IPS-15b (cell line): ENCODE measurements at regions not wholly inside any gene's neighbourhood (a gene's known extent, or its start where the extent isn't known, plus 50 kb on each side); places are given as distances from the start of the nearest gene placed in this dataset.
"Not testable (repeated sequence)": the region's sequence is repeated elsewhere in the genome, so short reads cannot be mapped to it uniquely, and the experiment has no call there.

Experiments used
- H3K27me3 ChIP-seq: one replicate; pipeline ENCODE4 v1.6.1; 2013; ENCODE audit warnings: low read length; ENCODE audit not compliant: control insufficient read depth, insufficient read depth
- H3K36me3 ChIP-seq: one replicate; pipeline ENCODE4 v1.6.1; 2013; ENCODE audit warnings: low read length; ENCODE audit not compliant: control insufficient read depth, insufficient read depth
- H3K4me1 ChIP-seq: one replicate; pipeline ENCODE4 v1.6.1; 2013; ENCODE audit warnings: mild to moderate bottlenecking, low read length; ENCODE audit not compliant: control insufficient read depth, insufficient read depth
- H3K4me3 ChIP-seq: one replicate; pipeline ENCODE4 v1.5.1; 2013; ENCODE audit warnings: low read depth, low read length
- H3K9ac ChIP-seq: one replicate; pipeline ENCODE4 v1.6.1; 2013; ENCODE audit warnings: low read depth, mild to moderate bottlenecking, low read length
- H3K9me3 ChIP-seq: one replicate; pipeline ENCODE4 v1.6.1; 2013; ENCODE audit warnings: mild to moderate bottlenecking, low read length; ENCODE audit not compliant: control insufficient read depth, insufficient read depth

DNA sequence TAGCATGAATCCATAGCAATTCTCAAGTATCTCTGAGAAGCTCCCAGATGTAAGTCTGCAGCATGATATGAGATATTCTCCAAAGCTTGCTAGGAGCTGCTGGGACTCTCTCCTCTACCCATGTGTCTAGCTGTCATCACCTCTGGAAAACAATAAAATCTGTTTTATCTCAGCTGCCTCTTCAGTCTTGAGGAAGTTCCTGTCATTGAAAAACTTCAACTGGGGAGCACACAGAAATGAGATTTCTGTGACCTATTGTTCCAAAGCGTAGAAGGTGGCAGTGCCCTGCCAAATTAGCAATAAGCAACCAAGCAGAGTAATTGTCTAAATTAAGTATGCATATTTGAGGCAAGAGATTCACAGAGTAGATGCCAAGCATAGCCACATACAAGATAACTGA, 1380.6 kb upstream of the RAG2 start:
- no peaks in the 10 kb centered on the region for H3K36me3 ChIP-seq
- no peaks in the 10 kb centered on the region for H3K9me3 ChIP-seq
- H3K27me3 ChIP-seq = no peaks in the 10 kb centered on the region
- no peak overlapping the region for H3K9ac ChIP-seq
- no peak overlapping the region for H3K4me3 ChIP-seq
- no peaks in the 10 kb centered on the region for H3K4me1 ChIP-seq

DNA sequence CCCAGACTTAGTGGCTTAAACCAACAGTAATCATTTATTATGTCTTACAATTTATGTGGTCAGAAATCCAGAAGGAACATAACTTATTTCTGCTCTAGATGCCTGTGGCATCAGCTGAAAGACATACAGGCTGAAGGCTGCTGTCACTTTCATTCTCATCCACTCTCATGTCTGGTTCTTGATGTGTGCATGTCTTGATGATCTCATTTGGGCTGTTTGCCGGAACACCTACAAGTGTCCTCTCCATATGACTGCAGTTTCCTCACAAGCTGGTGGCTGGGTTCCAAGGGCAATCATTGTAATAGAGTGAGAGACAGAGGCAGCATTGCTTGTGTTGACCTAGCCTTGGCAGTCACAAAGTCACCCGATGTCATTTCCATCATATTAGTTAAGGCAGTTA, 1375.9 kb upstream of the RAG2 start:
- H3K9me3 ChIP-seq = no peaks in the 10 kb centered on the region
- H3K4me1 ChIP-seq = peaks cover 2% of the 10 kb centered on the region
- H3K27me3 ChIP-seq = no peaks in the 10 kb centered on the region
- no peak overlapping the region for H3K4me3 ChIP-seq
- H3K36me3 ChIP-seq = no peaks in the 10 kb centered on the region
- H3K9ac ChIP-seq = no peak overlapping the region

DNA sequence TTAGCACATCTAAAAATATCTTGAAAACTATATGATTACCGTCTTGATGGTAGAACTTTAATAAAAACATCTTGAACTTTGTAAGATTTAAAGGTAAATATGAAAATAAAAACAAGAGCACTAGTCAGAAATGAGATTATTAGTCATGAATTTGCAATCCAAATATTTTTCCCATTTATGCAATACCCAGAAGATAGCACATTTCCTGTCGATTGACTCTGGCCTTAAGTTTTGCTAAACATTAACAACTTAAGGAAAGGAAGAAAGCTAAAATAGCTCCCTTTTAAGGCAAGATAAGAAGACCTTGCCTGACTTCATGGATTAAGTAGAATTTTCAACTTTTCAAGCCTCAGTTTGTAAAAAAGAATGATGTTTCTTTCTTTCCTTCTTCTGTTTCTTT, 1374.7 kb upstream of the RAG2 start:
- H3K9me3 ChIP-seq = no peaks in the 10 kb centered on the region
- H3K4me3 ChIP-seq = no peak overlapping the region
- no peak overlapping the region for H3K9ac ChIP-seq
- H3K4me1 ChIP-seq = peaks cover 2% of the 10 kb centered on the region
- no peaks in the 10 kb centered on the region for H3K36me3 ChIP-seq
- H3K27me3 ChIP-seq = no peaks in the 10 kb centered on the region

DNA sequence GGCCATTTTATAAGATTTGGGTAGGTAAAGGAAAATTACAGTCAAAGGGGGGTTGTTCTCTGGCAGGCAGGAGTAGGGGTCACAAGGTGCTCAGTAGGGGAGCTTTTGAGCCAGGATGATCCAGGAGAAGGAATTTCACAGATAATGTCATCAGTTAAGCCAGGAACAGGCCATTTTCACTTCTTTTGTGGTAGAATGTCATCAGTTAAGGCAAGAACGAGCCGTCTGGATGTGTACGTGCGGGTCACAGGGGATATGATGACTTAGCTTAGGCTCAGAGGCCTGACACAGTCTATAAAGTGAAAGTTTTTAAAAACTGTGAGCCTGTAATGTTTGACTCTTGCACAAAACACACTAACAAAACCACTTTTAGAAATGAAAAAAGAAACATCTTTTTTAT, 1371.3 kb upstream of the RAG2 start:
- not testable (repeated sequence) for H3K4me1 ChIP-seq, H3K9me3 ChIP-seq, H3K36me3 ChIP-seq, H3K9ac ChIP-seq, H3K4me3 ChIP-seq, H3K27me3 ChIP-seq

DNA sequence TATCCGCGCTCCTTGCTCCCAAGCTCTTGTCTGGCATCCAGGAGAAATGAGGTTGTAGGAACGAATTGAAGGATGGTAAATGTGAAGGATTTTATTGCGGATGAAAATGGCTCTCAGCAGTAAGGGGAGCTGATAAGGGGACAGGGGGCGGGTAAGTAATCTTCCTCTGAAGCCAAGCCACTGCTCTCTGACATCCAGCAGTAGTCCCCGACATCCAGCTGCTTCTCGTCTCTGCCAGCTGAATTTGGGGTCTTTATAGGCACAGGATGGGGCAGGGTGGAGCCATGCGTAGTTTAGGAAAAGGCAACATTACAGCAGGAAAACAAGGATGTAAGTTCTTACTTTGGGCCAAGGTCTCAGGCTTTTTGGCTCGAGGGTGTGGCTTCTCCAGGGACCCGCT, 1370.1 kb upstream of the RAG2 start:
- H3K4me1 ChIP-seq = peaks cover 2% of the 10 kb centered on the region

DNA sequence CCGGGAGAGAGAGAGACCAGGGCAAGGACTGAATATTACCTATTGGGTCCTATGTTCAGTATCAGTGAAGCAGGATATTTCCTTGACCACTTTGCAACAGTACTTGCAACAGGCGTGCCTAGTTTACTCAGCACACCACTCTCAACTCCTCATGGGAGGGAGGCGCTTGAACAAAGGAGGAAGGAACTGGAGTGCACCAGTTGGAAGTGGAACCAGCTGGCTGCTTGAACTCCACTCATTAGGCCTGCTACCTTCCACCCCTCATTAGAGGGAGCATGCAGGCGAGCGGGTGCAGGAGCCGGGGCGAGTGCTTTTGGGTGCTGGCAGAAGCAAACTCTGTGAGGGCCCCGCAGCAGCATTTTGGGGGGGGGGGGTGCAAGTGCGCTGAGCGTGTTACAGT, 1369.6 kb upstream of the RAG2 start:
- no peak overlapping the region for H3K4me3 ChIP-seq
- no peaks in the 10 kb centered on the region for H3K36me3 ChIP-seq
- no peaks in the 10 kb centered on the region for H3K27me3 ChIP-seq
- H3K9ac ChIP-seq = no peak overlapping the region
- H3K4me1 ChIP-seq = peaks cover 2% of the 10 kb centered on the region
- no peaks in the 10 kb centered on the region for H3K9me3 ChIP-seq

More for the DNA sequence above, 1370.1 kb upstream of the RAG2 start:
- H3K9ac ChIP-seq = no peak overlapping the region
- no peaks in the 10 kb centered on the region for H3K36me3 ChIP-seq
- H3K4me3 ChIP-seq = no peak overlapping the region
- H3K27me3 ChIP-seq = no peaks in the 10 kb centered on the region
- H3K9me3 ChIP-seq = no peaks in the 10 kb centered on the region

DNA sequence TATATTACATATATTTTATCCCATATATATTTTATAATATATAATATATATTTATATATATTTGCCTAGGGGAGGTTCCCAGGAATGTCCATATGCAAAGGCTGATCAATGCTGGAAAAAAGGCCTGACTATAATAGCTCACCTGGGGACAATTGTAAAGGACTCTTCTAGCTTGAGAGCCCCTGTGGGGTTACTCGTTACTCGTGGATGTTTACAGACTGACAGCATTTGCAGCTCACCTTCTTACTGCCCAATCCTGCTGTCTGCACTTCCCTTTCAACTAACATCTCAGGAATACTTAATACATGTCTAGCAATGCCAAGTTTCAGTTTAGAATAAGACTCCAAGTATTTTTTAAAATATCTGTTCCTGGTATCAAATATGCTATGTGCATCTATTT, 1365.4 kb upstream of the RAG2 start:
- H3K4me3 ChIP-seq = no peak overlapping the region
- H3K9ac ChIP-seq = no peak overlapping the region
- no peaks in the 10 kb centered on the region for H3K27me3 ChIP-seq
- H3K9me3 ChIP-seq = no peaks in the 10 kb centered on the region
- no peaks in the 10 kb centered on the region for H3K4me1 ChIP-seq
- no peaks in the 10 kb centered on the region for H3K36me3 ChIP-seq

DNA sequence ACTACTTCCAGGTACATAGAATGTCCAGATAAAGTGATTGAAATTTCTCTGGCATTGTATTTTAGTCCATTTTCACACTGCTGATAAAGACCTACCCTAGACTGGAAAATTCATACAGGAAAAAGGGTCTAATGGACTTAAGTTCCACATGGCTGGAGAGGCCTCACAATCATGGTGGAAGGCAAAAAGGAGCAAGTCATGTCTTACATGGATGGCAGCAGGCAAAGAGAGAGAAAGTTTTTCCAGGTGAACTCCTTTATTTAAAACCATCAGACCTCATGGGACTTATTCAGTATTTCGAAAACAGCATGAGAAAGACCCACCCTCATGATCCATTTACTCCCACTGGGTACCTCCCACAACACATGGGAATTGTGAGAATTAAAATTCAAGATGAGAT, 1359.7 kb upstream of the RAG2 start:
- no peaks in the 10 kb centered on the region for H3K27me3 ChIP-seq
- H3K36me3 ChIP-seq = no peaks in the 10 kb centered on the region
- H3K9ac ChIP-seq = no peak overlapping the region
- H3K9me3 ChIP-seq = no peaks in the 10 kb centered on the region
- no peak overlapping the region for H3K4me3 ChIP-seq
- H3K4me1 ChIP-seq = no peaks in the 10 kb centered on the region

DNA sequence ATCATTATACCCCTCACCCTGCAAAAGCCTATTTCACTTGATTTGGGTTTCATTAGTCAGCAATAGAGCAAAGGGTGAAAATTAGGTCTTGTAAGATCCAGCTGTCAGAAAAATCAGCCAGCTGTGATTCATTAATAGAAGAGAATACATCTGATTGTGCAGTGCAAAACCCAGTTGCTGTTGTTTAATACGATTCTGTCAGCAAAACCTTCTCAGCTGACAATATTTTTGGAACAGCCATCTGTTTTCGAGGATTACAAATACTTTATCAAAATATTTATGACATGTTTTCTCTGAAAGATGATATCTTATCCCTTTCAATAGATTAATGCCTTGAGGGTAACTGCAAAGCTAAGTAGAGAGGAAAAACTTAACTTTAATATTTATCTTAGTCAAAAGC, 1354.0 kb upstream of the RAG2 start:
- Histone ChIP-seq H3K4me3 (no peak overlapping the region), H3K9me3 (no peaks in the 10 kb centered on the region), H3K36me3 (no peaks in the 10 kb centered on the region), H3K27me3 (no peaks in the 10 kb centered on the region), H3K4me1 (no peaks in the 10 kb centered on the region), H3K9ac (no peak overlapping the region)

DNA sequence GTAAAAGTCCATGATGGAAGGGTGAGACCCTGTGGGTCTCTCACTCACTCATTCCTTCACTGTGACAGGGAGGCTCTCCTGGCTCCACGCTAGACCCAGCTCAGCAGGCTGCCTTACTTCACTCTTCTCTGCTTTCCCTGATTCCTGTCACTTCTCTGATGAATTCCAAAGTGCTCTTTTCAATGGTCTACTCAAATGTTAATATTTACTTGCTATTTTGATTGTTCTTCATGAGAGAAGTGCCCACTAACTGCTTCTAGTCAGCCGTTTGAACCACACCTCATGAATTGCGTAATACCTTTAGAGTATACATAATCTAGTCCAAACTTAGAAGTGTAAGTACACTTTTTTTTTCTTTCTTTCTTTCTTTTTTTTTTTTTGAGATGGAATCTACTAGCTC, 1350.2 kb upstream of the RAG2 start:
- Histone ChIP-seq H3K27me3 (no peaks in the 10 kb centered on the region), H3K36me3 (no peaks in the 10 kb centered on the region), H3K4me1 (no peaks in the 10 kb centered on the region), H3K9me3 (no peaks in the 10 kb centered on the region), H3K9ac (no peak overlapping the region), H3K4me3 (no peak overlapping the region)

DNA sequence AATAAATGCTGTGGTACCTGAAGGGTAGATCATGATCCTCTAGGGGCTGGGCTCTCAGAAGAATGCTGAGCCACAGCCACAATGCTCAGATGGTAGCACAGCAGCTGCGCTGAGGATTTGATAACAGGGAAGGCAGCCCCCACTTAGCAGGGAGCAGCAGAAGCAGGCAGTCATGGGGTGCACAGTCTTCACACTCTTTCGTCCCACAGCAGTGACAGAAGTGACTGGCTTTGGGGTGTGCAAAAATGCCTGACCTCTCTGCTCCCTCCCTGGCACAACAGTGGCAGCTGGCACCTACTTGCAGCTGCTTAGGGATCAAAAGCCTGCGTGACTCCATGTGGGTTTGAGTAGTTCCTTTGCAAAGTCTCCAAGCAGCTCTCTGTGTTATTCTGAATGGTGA, 1349.8 kb upstream of the RAG2 start:
- H3K36me3 ChIP-seq = no peaks in the 10 kb centered on the region
- no peak overlapping the region for H3K9ac ChIP-seq
- H3K9me3 ChIP-seq = no peaks in the 10 kb centered on the region
- no peak overlapping the region for H3K4me3 ChIP-seq
- H3K27me3 ChIP-seq = no peaks in the 10 kb centered on the region
- no peaks in the 10 kb centered on the region for H3K4me1 ChIP-seq

DNA sequence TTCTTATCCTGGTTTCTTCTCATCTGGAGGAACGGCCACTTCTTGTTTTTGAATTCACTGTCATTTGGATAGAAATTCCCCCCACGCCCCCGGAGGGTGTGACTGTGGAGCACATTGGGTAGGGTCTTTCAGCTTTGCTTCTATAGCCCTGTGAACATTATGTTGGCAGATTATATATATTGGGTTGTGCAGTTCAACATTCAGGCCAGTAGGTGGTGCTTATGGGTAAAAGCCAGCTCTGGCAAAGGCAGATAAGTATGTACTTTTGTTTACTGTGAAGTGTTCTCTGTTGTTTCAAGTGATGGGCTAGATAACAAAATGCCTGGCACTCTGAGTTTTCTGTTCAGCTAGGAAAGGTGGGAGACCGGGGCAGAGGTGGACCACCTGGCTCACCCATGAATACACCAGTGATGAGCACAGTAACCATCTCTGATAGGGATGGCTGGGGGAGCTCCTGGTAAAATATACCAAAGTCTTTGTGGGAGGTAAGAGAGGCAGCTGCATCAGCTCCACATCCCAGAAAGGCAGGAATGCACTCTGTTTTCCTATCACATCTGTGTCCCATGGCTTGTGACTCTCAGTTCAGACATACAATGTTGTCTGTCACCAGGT, 1348.2 kb upstream of the RAG2 start:
- no peaks in the 10 kb centered on the region for H3K27me3 ChIP-seq
- H3K36me3 ChIP-seq = no peaks in the 10 kb centered on the region
- H3K4me3 ChIP-seq = no peak overlapping the region
- H3K9me3 ChIP-seq = no peaks in the 10 kb centered on the region
- no peak overlapping the region for H3K9ac ChIP-seq
- H3K4me1 ChIP-seq = no peaks in the 10 kb centered on the region

DNA sequence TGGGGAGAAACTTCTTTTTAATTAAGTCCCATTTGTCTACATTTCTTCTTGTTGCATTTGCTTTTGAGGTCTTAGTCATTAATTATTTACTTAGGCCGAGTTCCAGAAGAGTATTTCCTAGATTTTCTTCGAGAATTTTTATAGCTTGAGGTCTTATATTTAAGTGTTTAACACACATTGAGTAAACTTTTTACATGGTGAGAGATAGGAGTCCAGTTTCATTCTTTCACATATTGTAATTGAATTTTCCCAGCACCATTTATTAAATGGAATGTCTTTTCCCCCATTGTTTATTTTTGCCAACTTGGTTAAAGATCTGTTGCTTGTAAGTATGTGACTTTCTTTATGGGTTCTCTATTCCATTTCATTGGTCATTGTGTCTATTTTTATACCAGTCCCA, 1344.0 kb upstream of the RAG2 start:
- Histone ChIP-seq H3K36me3 (no peaks in the 10 kb centered on the region), H3K9me3 (no peaks in the 10 kb centered on the region), H3K27me3 (no peaks in the 10 kb centered on the region), H3K9ac (no peak overlapping the region), H3K4me1 (no peaks in the 10 kb centered on the region), H3K4me3 (no peak overlapping the region)
